CD4-positive, alpha-beta T cell (primary cell): ENCODE measurements at regions not wholly inside any gene's neighbourhood (a gene's known extent, or its start where the extent isn't known, plus 50 kb on each side); places are given as distances from the start of the nearest gene placed in this dataset.

ENCODE experiments used
- ATAC-seq: fragments of 200-7000 bp; cut with Tn5 transposase; one replicate; pipeline ENCODE4 v1.10.0; 2022; ENCODE audit warnings: mild to moderate bottlenecking; ENCODE audit not compliant: poor library complexity
- CTCF ChIA-PET: fragments of 350-600 bp; sonication (Branson Sonifier 250); formaldehyde crosslinking; loops from one replicate; lab custom pipeline; 2021; ENCODE audit warnings: antibody characterized with exemption, inconsistent platforms; lab: Charles Lee
- POLR2A ChIA-PET: fragments of 350-600 bp; sonication (Branson Sonifier 250); formaldehyde crosslinking; loops from one replicate; lab custom pipeline; 2021; ENCODE audit warnings: antibody characterized with exemption, inconsistent platforms; lab: Charles Lee
- DNase-seq, 14 experiments: peaks; one replicate each; pipeline ENCODE4 v3.0.0-alpha.2; 2013 to 2020; ENCODE audit warnings: mixed read lengths in 2 of 14
- H3K27ac ChIP-seq, 2 donors: one replicate each; pipeline versions ENCODE4 v1.5.1 to v1.7.0; 2013; ENCODE audit warnings: low read length in 2 of 2, low read depth in 1 of 2, mild to moderate bottlenecking in 1 of 2
- H3K27me3 ChIP-seq, 2 experiments: 1 replicate in 1 of 2; 2 replicates in 1 of 2; pipeline versions ENCODE4 v1.6.1 to v1.7.0; 2013; ENCODE audit warnings: low read length in 2 of 2, control low read depth in 1 of 2, mild to moderate bottlenecking in 1 of 2, moderate library complexity in 1 of 2; ENCODE audit not compliant: insufficient read depth in 2 of 2, control insufficient read depth in 1 of 2
- H3K36me3 ChIP-seq: one replicate; pipeline ENCODE4 v1.6.1; 2013; ENCODE audit warnings: low read length, control low read depth; ENCODE audit not compliant: insufficient read depth
- H3K4me1 ChIP-seq: one replicate; pipeline ENCODE4 v1.6.1; 2013; ENCODE audit warnings: low read length, control low read depth; ENCODE audit not compliant: insufficient read depth
- H3K4me3 ChIP-seq: one replicate; pipeline ENCODE4 v1.5.1; 2013; ENCODE audit warnings: mild to moderate bottlenecking, low read length, moderate library complexity
- H3K9me3 ChIP-seq, 2 experiments: 1 replicate in 1 of 2; 2 replicates in 1 of 2; pipeline versions ENCODE4 v1.6.1 to v1.7.0; 2013; ENCODE audit warnings: low read length in 2 of 2, mild to moderate bottlenecking in 2 of 2, control low read depth in 1 of 2, moderate library complexity in 1 of 2; ENCODE audit not compliant: control insufficient read depth in 1 of 2, insufficient read depth in 1 of 2
- H3K27ac Mint-ChIP-seq: one replicate; pipeline ENCODE4 v1.8.0; 2020; ENCODE audit warnings: mixed read lengths
- H3K27me3 Mint-ChIP-seq: one replicate; pipeline ENCODE4 v1.8.0; 2021; ENCODE audit warnings: mixed read lengths
- H3K36me3 Mint-ChIP-seq: one replicate; pipeline ENCODE4 v1.8.0; 2021; ENCODE audit warnings: low read depth, mixed read lengths
- H3K4me1 Mint-ChIP-seq: one replicate; pipeline ENCODE4 v1.8.0; 2021; ENCODE audit warnings: low read depth, mixed read lengths
- H3K4me3 Mint-ChIP-seq: one replicate; pipeline ENCODE4 v1.8.0; 2020; ENCODE audit warnings: mild to moderate bottlenecking, mixed read lengths
- H3K9me3 Mint-ChIP-seq: one replicate; pipeline ENCODE4 v1.8.0; 2020; ENCODE audit warnings: mixed read lengths
- intact Hi-C, 2 experiments: fragments of 100-400 bp; cut with DNase I in 1 of 2; cut with micrococcal nuclease in 1 of 2; formaldehyde crosslinking; loops; one replicate each; pipeline versions ENCODE4 v1.15.1 to v1.9.0; 2023 to 2025; cut with DNase I, micrococcal nuclease
- TF ChIP-seq, protein P1 (sequence below): fragments of 200-600 bp; IDR thresholded peaks from one replicate; pipeline ENCODE4 v1.8.0; 2022; ENCODE audit warnings: antibody characterized with exemption, mild to moderate bottlenecking

DNA sequence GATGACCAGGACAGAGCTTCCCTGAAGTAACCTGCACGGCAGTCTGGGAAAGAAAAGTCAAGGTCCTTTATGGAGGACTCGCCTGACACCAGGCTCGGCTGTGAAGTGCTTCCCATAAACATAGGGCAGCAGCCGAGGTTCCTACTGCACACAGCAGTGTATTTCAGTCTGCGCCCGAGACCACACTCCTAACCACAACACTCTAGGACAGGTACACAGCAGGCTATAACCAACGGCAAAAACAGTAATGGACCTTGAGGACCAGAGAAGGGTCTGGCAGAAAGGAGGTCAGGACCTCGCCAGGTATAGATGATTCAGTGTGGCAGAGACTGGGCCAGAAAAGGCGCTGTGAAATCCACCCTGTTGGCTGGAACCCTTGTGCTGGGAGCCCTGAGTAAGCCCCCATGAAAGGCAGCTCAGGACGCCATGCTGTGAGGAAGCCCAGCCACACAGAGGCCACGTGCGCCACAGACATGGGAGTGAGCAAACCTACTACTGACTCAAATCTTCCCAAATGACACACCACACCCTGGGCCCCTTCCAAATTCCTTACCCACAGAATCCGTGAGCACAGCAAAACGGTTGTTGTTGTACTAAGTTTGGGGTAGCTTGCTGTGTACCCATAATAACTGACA is 129.6 kb upstream of the CST7 start:
- Mint-ChIP-seq H3K27me3 (no peaks in the 10 kb centered on the region), H3K9me3 (no peaks in the 10 kb centered on the region), H3K4me3 (no peak overlapping the region), H3K4me1 (no peaks in the 10 kb centered on the region), H3K27ac (no peak overlapping the region), H3K36me3 (no peaks in the 10 kb centered on the region)
- TF ChIP-seq, protein P1, sequence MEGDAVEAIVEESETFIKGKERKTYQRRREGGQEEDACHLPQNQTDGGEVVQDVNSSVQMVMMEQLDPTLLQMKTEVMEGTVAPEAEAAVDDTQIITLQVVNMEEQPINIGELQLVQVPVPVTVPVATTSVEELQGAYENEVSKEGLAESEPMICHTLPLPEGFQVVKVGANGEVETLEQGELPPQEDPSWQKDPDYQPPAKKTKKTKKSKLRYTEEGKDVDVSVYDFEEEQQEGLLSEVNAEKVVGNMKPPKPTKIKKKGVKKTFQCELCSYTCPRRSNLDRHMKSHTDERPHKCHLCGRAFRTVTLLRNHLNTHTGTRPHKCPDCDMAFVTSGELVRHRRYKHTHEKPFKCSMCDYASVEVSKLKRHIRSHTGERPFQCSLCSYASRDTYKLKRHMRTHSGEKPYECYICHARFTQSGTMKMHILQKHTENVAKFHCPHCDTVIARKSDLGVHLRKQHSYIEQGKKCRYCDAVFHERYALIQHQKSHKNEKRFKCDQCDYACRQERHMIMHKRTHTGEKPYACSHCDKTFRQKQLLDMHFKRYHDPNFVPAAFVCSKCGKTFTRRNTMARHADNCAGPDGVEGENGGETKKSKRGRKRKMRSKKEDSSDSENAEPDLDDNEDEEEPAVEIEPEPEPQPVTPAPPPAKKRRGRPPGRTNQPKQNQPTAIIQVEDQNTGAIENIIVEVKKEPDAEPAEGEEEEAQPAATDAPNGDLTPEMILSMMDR: no peak
- peaks cover 0 to 8% of the 10 kb centered on the region in 2 experiments for H3K9me3 ChIP-seq
- H3K27me3 ChIP-seq: no peaks in the 10 kb centered on the region
- DNase-seq (no peak), ATAC-seq (no peak)
- ChIA-PET CTCF (no interaction called here), POLR2A (no interaction called here)
- no peak overlapping the region for H3K4me3 ChIP-seq
- H3K4me1 ChIP-seq: no peaks in the 10 kb centered on the region
- no peaks in the 10 kb centered on the region for H3K36me3 ChIP-seq
- H3K27ac ChIP-seq: no peak overlapping the region
- intact Hi-C loops: no loop called here

DNA sequence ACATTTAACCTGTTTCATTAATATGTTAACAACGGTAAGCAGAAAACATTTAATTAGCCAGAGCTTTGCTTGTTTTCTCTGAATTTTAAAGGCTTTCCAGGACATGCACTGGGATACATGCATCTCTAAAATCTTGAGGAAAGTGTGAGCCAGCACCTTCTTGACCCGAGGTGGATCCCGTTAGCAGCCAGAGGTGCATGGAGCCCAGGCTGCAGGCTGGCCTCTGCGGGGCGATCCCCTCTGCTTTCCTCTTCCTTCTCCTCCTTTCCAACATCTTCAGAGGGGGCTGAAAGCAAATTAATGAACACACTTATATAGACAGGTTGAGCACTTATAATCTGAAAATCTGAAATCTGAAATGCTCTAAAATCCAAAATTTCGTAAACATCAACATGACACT is 128.7 kb upstream of the CST7 start:
- no peaks in the 10 kb centered on the region for H3K4me1 Mint-ChIP-seq
- H3K4me1 ChIP-seq: no peaks in the 10 kb centered on the region

DNA sequence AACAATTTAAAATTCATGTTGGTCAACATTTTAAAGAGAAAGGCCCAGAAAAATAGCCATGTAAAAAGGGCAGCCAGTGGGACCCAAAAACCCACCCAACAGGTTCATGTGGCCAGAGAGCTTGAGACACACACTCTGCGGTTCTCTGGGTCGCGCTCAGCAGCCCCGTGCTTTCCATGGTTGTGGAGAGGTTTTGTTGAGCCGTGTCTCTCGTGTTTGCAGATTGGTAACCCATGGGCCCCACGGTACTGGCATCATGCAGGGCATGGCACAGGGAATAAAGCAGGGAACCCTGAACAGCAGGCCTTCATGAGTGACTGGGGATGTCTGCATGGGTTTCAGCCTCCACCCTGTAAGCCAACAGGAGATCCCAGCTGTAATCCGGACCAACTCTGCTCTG is 127.7 kb upstream of the CST7 start:
- no peak overlapping the region for H3K4me3 ChIP-seq
- intact Hi-C loops: no loop called here
- H3K27ac Mint-ChIP-seq: no peak overlapping the region
- TF ChIP-seq, protein P1: no peak
- H3K4me3 Mint-ChIP-seq: no peak overlapping the region
- no peaks in the 10 kb centered on the region for H3K27me3 Mint-ChIP-seq
- H3K4me1 Mint-ChIP-seq: no peaks in the 10 kb centered on the region
- H3K9me3 Mint-ChIP-seq: no peaks in the 10 kb centered on the region
- CTCF ChIA-PET: no interaction called here
- peaks cover 0 to 8% of the 10 kb centered on the region in 2 experiments for H3K9me3 ChIP-seq
- ATAC-seq (no peak), DNase-seq (no peak)
- no peaks in the 10 kb centered on the region for H3K36me3 ChIP-seq
- no peaks in the 10 kb centered on the region for H3K36me3 Mint-ChIP-seq
- no peaks in the 10 kb centered on the region for H3K27me3 ChIP-seq
- POLR2A ChIA-PET: no interaction called here
- no peaks in the 10 kb centered on the region for H3K4me1 ChIP-seq
- no peak overlapping the region for H3K27ac ChIP-seq

More for the DNA sequence above, 128.7 kb upstream of the CST7 start:
- ChIA-PET POLR2A (no interaction called here), CTCF (no interaction called here)
- Mint-ChIP-seq H3K4me3 (no peak overlapping the region), H3K36me3 (no peaks in the 10 kb centered on the region), H3K27me3 (no peaks in the 10 kb centered on the region), H3K9me3 (no peaks in the 10 kb centered on the region), H3K27ac (no peak overlapping the region)
- TF ChIP-seq, protein P1: no peak
- no peak for ATAC-seq
- peaks cover 0 to 8% of the 10 kb centered on the region in 2 experiments for H3K9me3 ChIP-seq
- no peak overlapping the region for H3K27ac ChIP-seq
- no peak overlapping the region for H3K4me3 ChIP-seq
- intact Hi-C loops: no loop called here
- no peak for DNase-seq
- no peaks in the 10 kb centered on the region for H3K36me3 ChIP-seq
- H3K27me3 ChIP-seq: no peaks in the 10 kb centered on the region
